T47D (cell line): ENCODE measurements at regions not wholly inside any gene's neighbourhood (a gene's known extent, or its start where the extent isn't known, plus 50 kb on each side); places are given as distances from the start of the nearest gene placed in this dataset.

Source experiments
- DNase-seq, 2 experiments: peaks; one replicate each; pipeline versions ENCODE4 v3.0.0 to v3.0.0-alpha.2; 2011 to 2012; ENCODE audit warnings: low read depth in 1 of 2, low spot score in 1 of 2
- JUND ChIP-seq: IDR thresholded peaks from 2 replicates; pipeline ENCODE4 v1.6.1; 2012; ENCODE audit warnings: low read depth
- in situ Hi-C: cut with HindIII; loops from 2 replicates; pipeline ENCODE4 v1.10.0; 2016; ENCODE audit warnings: low sequenced_read_pairs, low pct_unique_long_range_greater_than_20kb

DNA sequence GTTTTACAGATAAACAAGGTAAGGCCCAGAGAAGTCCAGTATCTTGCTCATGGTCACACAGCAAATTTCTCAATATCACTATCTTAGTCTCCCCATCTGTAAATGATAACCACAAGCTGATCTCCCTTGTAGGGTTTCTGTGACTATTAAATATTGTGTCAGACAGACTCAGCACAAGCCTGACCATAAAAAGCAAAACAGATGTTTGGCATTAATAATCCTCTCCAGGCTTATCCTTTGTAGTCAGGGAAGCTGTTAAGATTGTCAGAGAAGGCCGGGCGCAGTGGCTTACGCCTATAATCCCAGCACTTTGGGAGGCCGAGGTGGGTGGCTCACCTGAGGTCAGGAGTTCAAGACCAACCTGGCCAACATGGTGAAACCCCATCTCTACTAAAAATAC lies 173.2 kb upstream of the PRICKLE2 start:
- in situ Hi-C loops, result no loop called here
- no peak for DNase-seq
- no peak for TF ChIP-seq JUND

DNA sequence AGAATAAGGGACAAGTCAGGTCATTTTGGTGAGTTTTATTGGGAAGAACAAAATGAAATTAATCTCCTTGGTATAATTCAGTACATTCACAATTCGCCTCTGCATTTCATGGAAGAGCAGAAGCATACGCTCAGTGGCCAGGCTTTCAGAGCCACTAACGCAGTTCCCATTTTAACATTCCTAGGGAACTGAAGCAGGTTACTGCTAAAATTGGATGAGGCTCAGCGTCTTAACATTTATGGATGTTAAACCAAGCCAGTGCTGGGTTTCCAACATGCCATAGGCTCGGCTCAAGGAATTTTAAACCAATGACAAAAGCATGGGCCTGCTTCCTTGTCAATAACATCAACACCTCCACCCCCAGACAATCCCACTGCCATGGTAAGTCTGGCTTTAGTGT lies 172.7 kb upstream of the PRICKLE2 start:
- TF ChIP-seq JUND, result no peak
- in situ Hi-C loops, result no loop called here
- no peak for DNase-seq

DNA sequence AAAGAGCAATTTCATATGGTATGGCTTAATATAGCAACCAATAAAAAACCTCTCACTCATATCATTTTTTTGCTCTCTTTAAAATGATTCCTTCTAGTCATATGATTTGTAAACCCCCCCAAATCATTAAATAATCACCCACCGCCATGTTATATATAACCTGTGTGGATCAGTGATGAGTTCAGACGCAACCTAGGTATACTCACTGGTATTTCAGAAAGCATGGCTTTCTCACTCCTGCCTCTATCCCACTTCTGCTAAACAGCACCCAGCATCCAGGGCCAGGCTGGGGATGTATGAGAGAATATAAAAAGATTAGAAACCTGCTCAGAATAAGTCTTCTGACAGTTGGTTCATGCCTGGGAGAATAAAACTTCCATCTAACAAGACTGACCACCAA lies 172.3 kb upstream of the PRICKLE2 start:
- no peak for TF ChIP-seq JUND
- in situ Hi-C loops, result no loop called here
- no peak for DNase-seq

DNA sequence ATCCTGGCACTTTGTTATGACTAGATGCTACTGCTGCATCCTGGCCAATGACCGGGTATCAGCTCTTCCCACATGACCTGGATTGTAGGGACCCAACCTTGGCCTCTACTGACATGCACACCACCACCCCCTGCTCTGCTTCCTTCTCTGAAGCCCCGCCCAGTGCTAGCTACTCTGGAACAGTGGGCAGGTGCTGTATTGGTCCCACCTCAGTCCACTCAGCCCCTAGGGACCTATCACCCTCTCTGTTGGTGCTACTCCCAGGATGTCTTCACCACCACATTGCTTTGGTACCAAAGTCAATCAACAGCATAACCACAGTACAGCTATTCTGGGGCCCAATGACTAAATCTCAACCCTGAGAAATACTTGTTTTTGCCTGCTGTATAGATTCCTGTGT lies 170.2 kb upstream of the PRICKLE2 start:
- DNase-seq, result no peak
- TF ChIP-seq JUND, result no peak
- in situ Hi-C loops, result no loop called here

DNA sequence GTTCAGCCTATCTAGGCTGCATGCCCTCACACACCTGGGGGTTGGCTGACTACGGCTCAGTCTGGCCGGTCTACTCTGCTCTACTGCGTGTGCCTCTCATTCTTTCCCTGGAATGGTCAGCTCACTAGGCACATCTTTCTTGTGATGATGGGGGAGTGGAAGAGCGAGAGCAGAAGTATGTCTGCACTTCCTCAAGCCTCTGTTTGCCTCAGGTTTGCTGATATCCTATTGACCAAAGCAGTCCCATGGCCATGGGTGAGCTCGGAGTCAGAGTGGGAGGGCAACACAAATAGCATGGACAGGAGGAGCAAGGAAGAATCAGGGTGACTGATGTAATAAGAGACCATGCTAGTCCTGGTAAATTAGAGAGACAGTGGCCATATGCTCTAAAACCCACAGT lies 167.9 kb upstream of the PRICKLE2 start:
- no peak for TF ChIP-seq JUND
- no peak for DNase-seq
- in situ Hi-C loops, result no loop called here

DNA sequence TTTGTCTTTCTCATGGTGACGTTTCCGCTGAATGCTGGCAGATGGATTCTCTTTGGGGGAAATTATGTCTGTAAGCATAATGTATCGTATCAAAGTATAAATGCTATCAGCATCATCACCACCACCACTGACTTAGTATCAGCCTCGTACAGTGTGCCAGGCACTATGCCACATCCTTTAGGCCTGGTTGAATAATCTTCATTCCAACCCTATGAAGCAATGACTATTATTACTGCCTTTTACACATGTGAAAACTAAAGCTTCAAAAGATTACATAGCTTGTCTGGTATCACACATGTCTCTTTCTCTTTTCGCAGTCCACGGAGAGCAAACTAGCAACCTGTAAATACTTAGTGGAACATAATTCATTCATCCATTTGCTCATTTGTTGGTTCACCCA lies 166.7 kb upstream of the PRICKLE2 start:
- DNase-seq, result no peak
- in situ Hi-C loops, result no loop called here
- no peak for TF ChIP-seq JUND

DNA sequence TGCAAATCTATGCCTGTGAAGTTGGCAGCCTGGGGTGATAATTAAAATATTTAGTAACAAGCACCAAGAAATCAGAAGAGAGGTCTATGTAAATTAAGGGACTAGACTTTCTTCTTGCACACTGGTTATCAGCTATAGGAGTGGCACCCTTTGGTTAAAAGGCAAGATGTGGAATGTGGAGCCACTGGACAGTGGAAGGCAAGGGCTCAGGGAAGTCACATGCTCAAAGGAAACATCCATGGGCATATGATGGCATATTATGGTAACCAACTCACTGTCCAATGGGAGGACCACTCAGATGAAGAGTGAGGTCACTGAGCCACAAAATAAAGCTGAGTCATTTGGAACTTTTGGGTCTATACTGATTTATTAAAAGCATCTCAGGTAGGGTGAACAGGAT lies 165.6 kb upstream of the PRICKLE2 start:
- TF ChIP-seq JUND, result no peak
- in situ Hi-C loops, result no loop called here
- no peak for DNase-seq

DNA sequence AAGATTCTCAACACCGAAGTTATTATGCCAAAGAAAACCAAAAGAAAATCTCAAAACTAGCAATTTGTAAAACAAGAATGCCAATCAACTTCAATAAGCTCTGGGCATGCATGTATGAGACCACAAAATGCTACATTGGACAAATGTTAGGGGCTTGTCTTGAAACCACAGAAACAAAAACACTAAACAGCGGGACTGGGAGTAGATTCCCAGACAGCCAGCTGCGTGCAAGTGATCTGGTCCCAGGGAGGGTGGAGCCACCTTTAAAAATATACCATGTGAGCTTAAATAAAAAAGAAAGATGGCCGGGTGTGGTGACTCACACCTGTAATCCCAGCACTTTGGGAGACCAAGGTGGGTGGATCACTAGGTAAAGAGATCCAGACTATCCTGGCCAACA lies 163.6 kb upstream of the PRICKLE2 start:
- in situ Hi-C loops, result no loop called here
- DNase-seq, result no peak
- TF ChIP-seq JUND, result no peak

DNA sequence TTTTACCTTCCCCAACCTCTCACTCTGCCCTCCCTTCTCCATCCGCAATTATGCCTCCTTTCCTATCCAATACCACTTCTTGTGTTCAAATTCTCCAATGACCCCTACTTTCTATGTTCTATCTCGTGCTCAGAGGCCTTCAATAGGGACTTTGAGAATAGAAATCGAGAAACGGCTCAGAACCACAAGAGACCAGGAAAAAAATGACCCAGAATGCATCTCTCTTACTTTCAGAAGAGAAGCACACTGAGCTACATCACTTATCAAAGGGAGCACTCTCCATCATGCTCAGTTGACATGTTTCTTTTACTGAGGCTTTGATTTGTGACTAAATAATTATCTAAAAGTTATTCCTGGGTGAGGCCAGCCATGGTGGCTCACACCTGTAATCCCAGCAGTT lies 162.4 kb upstream of the PRICKLE2 start:
- no peak for TF ChIP-seq JUND
- DNase-seq, result no peak
- in situ Hi-C loops, result no loop called here

DNA sequence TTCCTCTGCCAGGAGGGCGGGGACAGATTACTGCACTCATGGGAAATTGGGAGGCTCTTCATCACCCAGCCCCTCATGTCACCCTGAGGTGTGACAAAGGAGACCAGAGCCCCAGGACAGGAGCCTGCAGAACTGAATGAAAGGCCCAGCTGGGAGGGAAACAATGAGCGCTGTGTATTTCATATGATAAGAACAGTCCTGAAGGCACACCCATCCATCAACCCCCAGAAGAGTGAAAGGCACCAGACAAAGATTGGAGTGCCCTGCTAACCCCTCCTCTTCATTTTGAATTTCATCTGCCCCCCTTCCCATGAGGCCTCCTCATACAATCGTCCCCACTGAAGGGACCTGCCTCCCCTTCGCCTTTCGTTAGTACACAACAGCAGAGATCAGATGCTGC lies 160.0 kb upstream of the PRICKLE2 start:
- in situ Hi-C loops, result no loop called here

DNA sequence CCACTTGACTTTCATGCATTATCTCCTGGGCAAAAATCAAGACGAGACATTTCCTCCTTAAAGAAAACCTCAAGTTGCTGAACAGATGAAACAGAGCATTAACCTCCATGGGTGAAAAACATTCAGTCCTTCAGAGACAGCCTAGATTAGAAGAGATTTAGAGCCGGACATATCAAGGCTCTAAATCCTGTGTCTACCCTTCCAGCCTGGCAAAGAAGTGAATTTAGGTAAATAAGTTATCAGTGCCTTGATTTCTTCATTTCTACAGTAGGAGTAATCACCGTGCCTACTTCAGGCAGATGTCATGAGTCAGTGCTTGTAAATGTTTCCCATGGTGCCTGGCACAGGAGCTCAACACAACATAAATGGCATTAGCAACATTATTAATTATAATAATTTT lies 159.3 kb upstream of the PRICKLE2 start:
- DNase-seq, result no peak
- TF ChIP-seq JUND, result no peak
- in situ Hi-C loops, result no loop called here

More for the DNA sequence above, 160.0 kb upstream of the PRICKLE2 start:
- no peak for DNase-seq
- no peak for TF ChIP-seq JUND

DNA sequence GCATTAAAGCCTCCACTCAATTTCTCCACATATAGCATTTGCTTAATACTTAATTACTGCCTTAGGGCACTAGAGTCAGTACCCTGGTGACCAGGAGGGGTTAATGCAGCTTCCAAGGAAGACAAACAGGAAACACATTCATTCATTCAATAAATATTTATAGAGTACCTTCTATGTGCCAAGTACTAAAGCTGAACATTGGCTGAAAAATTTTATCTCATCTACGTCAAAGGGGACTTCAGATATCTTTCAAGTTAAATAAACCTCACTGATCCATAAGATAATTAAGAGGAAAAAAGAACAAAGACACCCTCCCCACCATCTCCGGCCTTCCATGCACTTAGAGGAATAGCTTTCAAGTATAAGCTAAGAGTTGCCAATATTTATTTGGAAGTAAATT lies 156.9 kb upstream of the PRICKLE2 start:
- TF ChIP-seq JUND, result no peak
- no peak for DNase-seq
- in situ Hi-C loops, result no loop called here

DNA sequence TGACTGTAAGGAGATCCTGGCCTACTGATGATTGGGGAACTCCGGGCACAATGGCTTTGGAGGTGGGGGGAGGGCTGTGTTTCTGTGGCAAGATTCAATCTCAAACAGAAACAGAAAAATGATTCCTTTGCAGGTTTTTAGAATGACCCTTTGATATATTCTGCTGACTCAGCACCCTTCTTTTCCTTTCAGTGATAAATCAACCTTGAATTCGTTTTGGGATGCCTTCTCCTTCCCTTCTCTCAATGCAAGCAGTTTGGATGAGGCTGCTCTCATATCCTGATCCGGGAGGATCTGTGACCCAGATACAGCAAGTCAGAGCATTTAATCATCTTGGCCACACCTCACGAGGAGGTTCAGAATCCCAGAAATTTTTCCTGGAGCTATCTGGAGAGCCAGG lies 156.1 kb upstream of the PRICKLE2 start:
- no peak for TF ChIP-seq JUND
- in situ Hi-C loops, result no loop called here
- no peak for DNase-seq

DNA sequence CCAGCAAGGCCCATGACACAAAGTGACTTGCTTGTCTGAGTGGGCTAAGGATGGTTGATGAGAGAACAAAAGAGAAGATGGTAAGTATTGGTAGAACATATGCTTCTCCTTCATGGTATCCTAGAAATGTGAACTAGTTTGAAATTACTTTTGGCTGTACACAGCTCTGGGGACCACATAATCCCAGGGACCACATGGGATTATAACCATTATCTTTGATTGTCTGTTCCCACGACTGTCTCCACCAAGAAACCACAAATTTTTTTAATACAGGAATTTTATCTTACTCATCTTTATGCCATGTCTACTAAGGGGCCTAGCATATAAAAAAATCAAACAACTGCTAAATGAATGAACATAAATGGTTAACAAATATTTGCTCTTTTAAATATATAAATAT lies 155.3 kb upstream of the PRICKLE2 start:
- in situ Hi-C loops, result no loop called here
- no peak for DNase-seq
- TF ChIP-seq JUND, result no peak

DNA sequence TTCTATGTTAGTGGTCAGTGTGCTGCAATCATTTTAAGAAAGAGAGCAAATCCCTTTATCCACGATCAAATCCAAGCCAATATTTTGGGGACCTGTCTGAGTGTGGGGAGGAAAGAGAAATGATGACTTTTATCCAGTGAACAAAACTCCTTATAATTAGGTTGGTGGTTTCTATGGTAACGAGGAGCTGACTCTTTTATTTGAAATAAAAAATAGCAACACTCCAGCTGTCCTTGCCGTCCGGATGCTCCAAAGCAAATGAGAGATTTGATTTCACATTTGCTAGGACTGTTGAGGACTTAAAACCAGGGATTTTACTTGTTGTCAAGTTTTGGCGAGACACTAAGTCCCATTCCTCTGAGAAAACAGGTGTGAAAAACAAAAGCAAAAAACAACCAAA lies 154.0 kb upstream of the PRICKLE2 start:
- no peak for TF ChIP-seq JUND
- in situ Hi-C loops, result no loop called here

More for the DNA sequence above, 154.0 kb upstream of the PRICKLE2 start:
- DNase-seq, result no peak
